ENCODE measurements at regions not wholly inside any gene's neighbourhood (a gene's known extent, or its start where the extent isn't known, plus 50 kb on each side); places are given as distances from the start of the nearest gene placed in this dataset.

GRCh38 chr10:131427281-131427680, 115.8 kb upstream of the TCERG1L start:
- TF ChIP-seq CTCF (IDR thresholded peaks at IDR 0.05) (no peak), POLR2A (IDR thresholded peaks at IDR 0.05) (no peak)

Data from testis (tissue), 2 donors.